Hematopoietic multipotent progenitor cell treated with erythropoietin and hydrocortisone succinate and interleukin-3 and kit ligand, for 4 days (in vitro differentiated cells): ENCODE measurements at regions not wholly inside any gene's neighbourhood (a gene's known extent, or its start where the extent isn't known, plus 50 kb on each side); places are given as distances from the start of the nearest gene placed in this dataset.

Experiments used
- DNase-seq: peaks from one replicate; pipeline ENCODE4 v3.0.0-alpha.2; 2015

DNA sequence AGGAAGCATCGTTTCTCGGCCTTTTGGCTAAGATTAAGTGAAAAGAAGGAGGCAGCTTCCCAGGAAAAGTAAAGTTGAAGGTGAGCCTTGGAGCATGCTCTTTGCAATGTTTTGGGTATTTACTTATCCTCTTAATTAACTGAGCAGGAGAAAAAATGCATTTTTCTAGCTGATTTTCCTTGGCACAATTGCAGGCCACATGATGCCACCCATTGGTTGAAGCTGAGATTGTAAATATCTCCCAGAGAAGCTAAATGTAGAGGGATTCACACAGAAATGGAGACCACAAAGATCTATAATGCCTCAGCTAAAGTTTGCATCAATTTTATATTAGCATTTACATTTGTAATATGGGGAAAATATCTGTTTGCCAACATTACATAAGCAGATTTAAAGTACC, 294.1 kb downstream of the KCNS3 start:
- no peak for DNase-seq

DNA sequence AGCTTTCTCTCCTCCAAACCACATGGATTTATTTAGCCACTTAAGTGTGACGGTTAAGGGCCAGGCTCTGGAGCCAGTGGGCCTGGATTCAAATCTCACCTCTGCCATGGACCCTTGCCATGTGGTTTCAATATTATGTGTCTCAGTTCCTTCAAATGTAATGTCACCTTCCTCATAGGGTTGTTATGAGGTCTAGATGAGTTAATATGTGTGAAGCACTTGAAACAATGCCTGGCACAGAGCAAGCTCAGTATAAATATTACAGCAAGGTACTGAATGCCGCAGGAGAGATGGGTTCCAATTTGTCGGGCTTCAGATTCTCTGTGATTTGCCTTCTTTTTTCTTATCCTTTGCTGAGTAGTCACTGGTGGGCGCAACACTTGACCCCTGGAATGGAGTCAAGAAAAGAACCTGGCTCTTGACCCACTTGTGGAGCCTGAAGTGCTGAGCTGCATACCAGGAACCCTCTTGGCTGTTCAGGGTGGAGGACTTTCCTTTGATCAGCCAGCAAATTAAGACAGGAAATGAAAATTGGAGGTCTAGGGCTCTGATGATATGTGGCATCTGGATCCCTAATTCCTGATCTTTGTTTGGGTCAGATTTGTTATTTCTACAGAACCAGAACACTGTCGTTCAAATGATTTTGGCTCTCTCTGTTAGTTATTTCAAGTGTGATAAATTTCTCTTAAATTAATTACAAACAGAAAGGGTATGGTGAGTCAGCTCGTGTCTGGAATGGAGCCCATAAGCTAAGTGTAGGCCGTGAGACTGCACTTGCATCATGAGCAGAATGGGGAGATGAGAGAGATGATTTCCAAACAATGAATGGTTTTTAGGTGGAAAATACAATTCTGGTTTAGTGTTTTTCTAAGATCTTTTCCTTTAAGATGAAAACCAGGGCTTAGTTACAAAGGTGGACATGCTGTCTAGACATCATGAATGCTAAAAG, 293.0 kb downstream of the KCNS3 start:
- no peak for DNase-seq

DNA sequence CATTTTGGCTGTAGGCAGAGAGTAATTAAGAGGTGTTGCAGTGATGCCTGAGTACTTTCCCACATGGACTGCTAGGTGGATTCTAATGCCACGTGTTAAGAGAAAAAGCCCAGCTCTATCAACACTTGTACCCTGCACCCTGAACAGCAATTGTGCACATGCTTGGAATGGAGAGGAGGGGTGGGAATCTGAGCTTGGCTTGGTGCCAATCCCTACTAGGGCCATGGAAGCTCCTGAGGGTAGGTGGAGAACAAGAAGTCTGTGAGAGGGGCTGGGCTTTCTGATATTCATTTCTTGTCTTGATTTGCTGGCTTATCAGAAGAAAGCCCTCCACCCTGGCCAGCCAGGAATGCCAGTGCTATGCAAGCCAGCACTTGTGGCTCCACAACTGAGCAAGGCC, 292.2 kb downstream of the KCNS3 start:
- no peak for DNase-seq

DNA sequence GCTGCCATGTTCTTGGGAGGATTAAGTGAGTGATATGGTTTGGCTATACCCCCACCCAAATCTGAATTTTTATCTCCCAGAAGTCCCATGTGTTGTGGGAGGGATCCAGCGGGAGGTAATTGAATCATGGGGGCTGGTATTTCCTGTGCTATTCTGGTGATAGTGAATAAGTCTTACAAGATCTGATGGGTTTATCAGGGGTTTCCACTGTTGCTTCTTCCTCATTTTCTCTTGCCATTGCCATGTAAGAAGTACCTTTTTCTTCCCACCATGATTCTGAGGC, 291.4 kb downstream of the KCNS3 start:
- DNase-seq, result no peak

DNA sequence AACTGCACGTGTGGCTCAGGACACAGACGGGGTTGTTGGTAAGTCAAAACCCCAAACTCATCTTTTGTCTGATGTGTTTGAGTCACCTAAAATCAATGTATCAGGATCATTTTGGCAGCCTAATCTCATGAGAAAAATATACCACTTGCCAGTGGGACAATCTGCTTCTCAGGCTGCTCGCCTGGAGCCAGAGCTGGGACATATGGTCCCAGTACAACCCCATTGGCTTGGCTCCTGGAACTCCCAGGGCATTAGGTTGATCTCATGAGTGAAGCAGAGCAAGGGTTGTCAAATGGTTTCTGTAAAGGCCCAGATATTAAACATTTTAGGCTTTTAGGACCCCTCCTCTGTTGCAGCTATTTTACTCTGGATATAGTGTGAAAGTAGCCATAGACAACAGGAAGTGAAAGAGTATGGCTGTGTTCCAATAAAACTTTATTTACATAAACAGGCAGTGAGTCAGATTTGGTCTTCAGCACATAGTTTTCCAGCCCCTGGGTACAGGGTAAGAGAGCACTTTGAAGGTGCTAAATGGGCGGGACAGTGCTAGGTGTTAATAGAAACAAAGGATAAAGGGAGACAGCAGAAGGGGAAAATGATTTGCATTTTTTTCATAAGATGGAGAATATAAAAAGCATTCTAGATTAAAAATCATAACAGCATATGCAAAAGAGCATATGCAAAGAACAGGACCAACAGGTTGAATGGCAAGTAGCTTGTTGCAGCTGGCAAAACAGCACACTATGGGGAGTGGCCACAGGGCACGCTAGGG, 290.8 kb downstream of the KCNS3 start:
- no peak for DNase-seq

DNA sequence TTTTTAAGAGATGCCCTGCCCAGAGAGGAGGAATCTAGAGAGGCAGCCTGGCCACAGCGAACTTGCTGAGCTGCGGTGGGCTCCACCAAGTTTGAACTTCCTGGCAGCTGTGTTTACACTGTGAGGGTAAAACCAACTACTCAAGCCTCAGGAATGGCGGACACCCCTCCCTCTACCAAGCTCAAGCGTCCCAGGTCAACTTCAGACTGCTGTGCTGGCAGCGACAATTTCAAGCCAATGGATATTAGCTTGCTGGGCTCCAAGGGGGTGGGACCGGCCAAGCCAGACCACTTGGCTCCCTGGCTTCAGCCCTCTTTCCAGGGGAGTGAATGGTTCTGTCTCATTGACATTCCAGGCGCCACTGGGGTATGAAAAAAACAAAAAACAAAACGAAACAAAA, 289.4 kb downstream of the KCNS3 start:
- DNase-seq, result no peak

DNA sequence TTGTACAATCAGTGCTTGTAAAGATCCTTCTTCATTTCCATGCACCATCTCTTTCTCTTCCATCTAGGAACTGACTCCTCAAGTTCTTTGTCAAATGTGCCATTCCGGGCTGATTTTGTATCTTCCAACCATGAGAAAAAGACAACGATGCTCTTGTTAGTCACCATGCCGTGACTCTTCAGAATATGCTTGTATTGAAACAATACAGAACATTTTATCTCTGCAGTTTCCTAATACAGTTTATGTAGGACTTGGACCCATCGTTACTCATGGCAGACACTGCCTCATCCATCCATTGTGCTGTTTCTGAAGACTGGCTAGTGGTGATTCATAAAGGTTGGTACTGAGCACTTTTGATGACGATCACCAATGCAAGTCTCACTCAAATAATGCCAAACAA, 283.2 kb downstream of the KCNS3 start:
- DNase-seq, result no peak

DNA sequence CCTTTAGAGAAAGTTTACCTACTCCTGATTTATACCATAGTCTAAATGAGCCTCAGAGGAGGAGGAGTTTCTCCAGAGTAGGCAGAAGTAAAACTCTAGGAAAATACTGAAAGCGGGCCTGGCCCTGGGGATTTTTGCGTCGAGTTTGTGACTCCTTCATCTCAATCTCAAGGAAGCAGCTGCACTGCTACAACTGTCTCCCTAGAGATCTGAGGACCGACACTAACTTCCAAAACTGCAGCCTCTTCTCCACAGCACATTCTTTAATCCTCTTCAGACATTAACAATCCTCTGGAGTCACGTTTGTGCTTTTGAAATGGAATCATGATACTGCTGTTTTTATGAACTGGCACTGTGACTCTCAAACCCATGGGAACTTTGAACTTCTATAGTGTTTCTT, 281.4 kb downstream of the KCNS3 start:
- no peak for DNase-seq

DNA sequence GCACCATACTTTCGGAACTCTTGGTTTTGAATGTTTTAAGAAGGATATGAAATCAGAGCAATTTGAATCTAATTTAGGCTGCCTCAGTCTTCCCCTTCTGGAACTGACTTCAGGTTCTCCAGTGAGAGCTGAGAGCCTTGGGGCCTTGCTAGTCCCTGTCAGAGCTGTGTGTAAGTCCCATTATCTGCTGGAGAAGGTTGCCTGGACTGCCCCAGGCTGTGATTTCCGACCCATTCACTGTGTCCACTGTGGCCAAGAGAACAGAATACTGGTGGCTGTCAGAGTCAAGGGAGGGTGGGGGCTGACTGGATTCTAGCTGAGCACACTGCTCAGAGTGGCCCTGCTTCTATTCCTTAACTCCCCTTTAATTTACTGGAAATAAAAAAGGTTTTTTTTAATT, 278.0 kb downstream of the KCNS3 start:
- DNase-seq, result no peak

DNA sequence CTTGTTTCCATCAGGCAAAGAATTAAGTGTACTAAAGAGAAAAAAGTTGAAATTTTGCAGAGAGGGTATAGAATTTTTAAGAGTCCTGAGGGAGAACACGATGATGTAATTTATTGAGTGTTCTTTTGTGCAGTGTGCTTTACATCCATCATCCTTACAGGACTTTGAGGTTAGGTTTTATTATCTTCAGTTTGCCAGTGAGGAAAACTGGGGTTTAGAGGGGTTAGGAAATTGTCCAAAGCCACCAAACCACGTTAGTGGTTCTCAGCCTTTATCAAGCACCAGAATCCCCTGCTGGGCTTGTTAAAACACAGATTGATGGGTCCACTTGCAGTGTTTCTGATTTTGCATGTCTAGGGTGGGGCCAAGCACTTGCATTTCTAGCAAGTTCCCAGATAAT, 277.5 kb downstream of the KCNS3 start:
- DNase-seq, result no peak

DNA sequence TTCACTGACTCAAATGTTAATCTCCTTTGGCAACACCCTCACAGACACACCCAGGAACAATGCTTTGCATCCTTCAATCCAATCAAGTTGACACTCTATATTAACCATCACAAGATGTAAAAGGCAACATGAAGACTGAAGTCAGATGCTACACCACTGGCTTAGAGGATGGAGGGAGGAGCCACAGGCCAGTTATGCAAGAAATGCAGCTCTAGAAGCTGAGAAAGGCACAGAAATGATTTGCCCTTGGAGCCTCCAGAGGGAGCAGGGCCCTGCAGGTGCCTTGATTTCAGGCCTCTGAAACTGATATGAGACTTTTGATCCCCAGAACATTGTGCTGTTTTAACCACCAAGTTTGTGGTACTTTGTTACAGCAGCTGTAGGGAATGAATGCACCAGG, 276.3 kb downstream of the KCNS3 start:
- no peak for DNase-seq

DNA sequence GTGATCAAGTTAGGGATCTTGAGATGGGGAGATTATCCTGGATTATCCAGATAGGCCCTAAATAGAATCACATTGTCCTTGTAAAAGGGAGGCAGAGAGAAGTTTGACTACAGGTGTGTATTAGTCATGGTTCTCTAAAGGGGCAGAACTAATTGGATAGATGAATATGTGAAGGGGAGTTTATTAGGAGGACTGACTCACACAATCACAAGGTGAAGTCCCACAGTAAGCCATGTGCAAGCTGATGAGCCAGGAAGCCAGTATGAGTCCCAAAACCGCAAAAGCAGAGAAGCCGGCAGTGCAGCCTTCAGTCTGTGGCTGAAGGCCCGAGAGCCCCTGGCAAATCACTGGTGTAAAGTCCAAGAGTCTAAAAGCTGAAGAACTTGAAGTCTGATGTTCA, 275.8 kb downstream of the KCNS3 start:
- no peak for DNase-seq

DNA sequence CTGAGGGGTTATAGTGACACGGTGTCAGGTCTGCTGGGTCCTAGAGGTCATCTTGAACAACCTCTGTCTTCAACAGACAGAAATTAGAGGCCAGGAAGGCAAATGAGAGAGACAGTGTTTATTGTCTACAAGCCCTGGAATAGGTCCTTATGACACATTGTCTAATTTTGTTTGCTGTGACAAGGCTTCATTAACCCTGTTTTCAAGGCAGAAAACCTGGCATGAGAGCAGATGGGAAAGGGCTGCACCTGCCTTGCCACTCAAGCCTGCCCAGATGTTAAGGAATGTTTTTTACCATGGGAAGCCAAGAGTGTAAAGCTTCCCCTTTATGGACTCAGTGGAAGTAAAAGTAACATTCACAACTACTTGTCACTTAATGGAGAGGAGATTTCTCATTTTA, 275.3 kb downstream of the KCNS3 start:
- no peak for DNase-seq

DNA sequence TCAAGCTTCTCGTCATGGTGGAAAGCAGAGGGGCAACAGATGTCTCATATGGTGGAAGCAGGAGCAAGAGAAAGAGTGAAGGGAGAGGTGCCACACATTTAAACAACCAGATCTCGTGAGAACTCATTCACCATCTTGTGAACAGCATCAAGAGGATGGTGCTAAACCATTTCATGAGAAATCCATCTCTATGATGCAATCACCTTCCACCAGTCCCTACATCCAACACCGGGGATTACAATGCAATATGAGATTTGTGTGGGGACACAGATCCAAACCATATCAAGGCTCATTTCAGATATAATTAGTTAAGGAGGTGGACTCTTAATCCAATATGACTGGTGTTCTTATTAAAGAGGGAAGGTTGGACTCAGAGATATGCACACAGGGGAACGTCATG, 272.8 kb downstream of the KCNS3 start:
- DNase-seq, result no peak

DNA sequence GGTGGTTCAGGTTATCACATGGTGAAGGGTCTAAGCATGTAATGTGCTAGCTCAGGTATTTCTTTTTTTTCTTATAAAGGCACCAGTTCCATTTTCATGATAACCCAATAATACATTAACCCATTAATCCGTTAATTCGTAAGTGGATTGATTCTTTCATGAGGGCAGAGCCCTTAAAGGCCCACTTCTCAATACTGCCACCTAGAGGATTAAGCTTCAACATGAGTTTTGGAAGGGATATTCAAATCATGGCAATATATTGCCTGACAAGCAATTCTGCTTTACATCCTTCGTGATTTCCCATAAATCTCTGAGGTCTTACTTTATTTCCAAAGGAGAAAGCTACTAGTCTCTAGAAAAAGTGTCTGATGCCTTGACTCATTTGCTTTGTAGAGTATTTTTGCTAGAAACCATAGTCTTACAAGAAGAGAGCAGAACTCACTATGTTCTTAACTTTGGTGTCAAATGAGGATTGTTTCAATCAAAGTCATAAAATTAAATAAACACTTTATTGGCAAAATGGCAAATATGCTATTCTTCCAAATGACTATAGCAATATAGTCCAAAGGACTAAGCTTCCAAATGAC, 271.3 kb downstream of the KCNS3 start:
- peak; percentile 77 for DNase-seq

DNA sequence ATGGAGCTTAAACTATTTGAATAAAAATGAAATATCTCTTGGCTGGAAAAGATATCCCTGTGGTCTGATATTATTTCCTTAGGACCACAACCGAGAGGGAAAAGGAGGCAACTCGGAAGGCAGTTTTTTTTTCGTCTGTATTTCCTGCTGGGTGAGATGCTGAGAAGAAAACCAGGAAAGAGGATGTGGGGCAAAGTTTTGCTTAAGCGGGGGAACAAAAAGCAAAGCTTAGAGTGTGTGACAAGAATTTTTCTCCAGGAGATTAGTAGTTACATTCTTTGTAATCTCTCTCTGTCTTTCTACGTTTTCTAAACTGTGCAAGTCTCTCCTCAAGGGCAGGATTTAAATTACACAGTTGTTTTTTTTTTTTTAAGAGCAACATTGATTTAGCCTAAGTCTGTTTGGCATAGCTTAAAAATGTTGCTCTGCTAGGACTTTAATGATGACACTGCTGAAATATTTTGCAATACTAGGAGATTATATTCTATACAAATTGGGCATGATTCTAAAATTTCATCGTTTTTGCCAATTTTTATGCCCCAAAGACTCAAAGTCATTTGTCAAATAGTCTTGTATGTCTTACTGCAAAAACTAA, 258.5 kb downstream of the KCNS3 start:
- no peak for DNase-seq

DNA sequence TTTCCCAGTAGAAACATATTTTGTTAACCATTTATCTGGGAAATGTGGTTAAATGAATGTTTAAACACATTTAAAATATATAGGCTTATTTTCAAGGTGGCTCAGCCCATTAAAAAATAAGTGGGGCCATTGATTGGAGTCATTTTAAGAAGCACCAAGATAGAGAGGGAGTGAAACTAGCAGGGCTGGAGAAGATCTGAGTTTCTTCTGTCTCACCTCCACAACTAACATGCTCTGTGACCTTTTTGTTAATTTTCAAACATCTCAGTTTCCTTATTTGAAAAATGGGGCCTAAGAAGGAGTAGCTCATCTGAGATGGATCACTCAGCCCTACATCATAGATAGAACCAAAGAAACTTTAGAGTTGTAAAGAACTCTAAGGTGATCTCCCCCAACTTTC, 254.8 kb downstream of the KCNS3 start:
- no peak for DNase-seq

DNA sequence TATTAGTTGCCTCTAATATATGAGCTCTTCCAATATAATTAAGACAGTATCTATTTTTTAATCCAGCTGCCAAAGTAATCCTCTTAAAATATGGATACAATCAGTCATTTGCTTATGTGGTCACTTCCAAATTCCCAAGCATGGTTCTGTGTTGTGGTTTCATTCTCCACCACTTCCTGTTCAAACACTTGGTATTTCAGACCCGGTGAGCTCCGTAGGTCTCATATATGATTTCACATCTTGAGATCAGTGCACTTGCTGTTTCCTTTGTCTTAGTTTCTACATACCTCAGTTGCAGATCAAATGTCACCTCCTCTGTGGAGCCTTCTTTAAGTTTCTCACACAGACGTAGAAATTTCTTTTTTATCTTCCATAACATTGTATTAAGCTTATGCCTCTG, 254.2 kb downstream of the KCNS3 start:
- peak; percentile 5 for DNase-seq

DNA sequence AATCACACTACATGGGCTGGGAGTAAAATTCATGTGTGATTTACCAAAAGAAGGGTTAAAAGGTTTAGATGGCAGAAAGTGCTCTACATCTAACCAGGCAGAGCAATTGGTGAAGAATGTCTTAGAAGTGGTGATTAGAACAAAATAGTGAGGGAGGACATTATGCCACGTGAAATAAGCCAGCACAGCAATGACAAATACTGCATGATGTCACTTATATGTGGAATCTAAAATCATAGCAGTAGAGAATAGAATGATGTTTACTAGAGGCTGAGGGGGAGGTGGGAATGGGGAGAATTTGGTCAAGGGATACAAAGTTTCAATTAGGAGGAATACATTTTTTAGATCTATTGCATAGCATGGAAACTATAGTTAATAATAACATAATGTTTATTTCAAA, 253.3 kb downstream of the KCNS3 start:
- no peak for DNase-seq

DNA sequence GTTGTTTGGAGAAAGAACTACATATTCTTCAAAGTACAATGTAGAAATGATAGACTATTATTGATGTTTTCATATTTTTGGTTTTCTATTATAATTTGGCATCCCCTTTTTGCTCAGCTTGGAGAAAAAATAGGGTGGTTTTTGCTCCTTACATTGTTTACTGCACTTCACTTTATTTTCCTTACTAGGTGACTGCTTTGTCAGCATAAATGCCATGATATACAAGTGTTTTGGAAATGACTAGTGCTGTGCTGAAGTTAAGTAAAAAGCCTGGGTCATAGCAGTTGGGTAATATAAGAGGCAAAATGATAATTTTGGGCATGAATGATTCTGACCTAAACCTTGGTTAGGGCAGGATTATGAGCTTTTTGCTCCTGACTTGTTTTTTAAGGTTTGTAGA, 250.9 kb downstream of the KCNS3 start:
- no peak for DNase-seq

DNA sequence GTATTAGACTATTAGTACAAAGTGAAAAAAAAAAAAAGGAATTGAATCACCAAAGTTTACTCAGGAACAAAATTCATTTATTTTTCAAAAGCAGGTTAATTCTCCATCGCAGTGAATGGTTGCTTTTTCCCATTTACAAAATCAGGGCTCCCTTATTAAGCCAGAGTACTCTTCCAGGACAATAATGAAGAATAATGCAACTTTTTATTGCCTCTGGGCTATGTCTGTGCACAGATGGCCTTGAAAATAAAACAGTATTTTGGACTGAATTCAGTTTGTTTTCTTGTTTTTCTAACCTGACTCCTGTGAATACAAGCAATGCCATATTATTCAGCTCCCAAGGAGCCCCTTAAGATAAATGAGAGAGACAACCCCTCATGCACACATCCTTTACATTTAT, 246.8 kb downstream of the KCNS3 start:
- no peak for DNase-seq

DNA sequence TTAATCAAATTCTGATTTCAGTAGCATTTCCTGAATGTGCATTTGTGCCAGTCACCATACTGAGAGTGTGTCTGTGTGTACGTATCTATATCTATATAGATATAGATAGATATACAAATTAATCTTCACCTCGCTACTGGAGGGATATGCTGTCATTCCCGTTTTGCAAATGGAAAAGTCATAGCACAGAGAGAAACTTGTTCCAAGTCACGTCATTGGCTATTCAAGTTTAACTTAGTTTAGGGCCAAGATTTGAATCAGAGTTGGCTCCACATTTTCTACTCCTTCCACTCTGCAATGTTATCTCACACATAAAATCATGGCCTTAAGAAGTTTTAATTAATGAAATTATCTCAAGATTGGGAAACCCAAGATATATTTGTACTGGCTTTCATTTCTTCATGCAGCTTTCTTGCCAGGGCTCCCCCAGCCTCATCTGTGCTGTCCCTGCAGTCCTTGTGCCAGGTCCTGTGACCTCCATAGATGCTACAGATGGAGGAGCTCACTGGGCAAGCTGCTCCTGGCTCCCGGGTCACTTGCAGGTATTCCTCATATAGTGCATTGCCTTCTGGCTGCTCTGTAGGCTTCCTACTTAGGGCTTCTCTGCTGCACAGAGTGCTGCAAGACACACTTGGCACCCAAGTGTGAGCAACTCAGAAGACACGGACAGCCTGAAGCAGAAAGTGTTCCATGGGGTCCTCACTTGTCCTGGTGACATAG, 245.8 kb downstream of the KCNS3 start:
- no peak for DNase-seq

DNA sequence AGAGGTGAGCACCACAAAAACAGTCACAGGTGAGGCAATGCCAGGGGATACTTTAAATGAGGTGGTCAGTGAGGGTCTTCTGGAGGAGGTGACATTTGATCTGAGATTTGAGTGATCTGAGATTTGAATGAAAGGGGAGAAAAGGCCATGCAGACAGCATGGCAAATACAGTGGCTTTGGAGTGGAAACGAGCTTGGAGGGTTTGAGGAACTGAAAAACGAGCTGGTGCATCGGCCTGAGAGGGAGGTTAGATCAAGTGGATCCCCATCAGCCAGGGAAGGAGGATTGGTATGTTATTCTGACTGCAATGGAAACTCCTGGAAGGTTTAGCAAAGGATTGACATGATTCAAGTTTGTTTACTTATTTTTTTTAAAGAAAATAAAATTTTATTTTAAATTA, 245.1 kb downstream of the KCNS3 start:
- DNase-seq, result no peak
